Left ventricle myocardium inferior (tissue), 1 donor: ENCODE measurements at regions not wholly inside any gene's neighbourhood (a gene's known extent, or its start where the extent isn't known, plus 50 kb on each side); places are given as distances from the start of the nearest gene placed in this dataset.
"Not testable (repeated sequence)": the region's sequence is repeated elsewhere in the genome, so short reads cannot be mapped to it uniquely, and the experiment has no call there.

ENCODE experiments used
- DNase-seq: peaks from one replicate; pipeline ENCODE4 v3.0.0-alpha.2; 2020
- H3K27ac ChIP-seq: fragments of 200-600 bp; replicated peaks from 2 replicates; pipeline ENCODE4 v1.8.0; 2021
- H3K27me3 ChIP-seq: fragments of 200-600 bp; 2 replicates; pipeline ENCODE4 v1.8.0; 2021; ENCODE audit warnings: low read depth
- H3K36me3 ChIP-seq: fragments of 200-600 bp; 2 replicates; pipeline ENCODE4 v1.8.0; 2021
- H3K4me1 ChIP-seq: fragments of 200-600 bp; 2 replicates; pipeline ENCODE4 v1.8.0; 2021
- H3K4me3 ChIP-seq: fragments of 200-600 bp; 2 replicates; pipeline ENCODE4 v1.8.0; 2021; ENCODE audit warnings: mild to moderate bottlenecking, moderate library complexity
- H3K9me3 ChIP-seq: fragments of 200-600 bp; replicated peaks from 2 replicates; pipeline ENCODE4 v1.8.0; 2021
- CTCF ChIP-seq: fragments of 200-600 bp; IDR thresholded peaks from 2 replicates; pipeline ENCODE4 v1.8.0; 2021; ENCODE audit warnings: antibody characterized with exemption, mild to moderate bottlenecking, borderline replicate concordance
- intact Hi-C: fragments of 100-400 bp; cut with micrococcal nuclease; formaldehyde crosslinking; loops from one replicate; pipeline ENCODE4 v1.11.0; 2022
- donor health status: DM: no; HTN: yes; CAD: no; lungs with severe emphysema.

- no peak for DNase-seq
- intact Hi-C loops = no loop called here
- Histone ChIP-seq H3K4me3 (no peak overlapping the region), H3K4me1 (no peaks in the 10 kb centered on the region), H3K27me3 (no peaks in the 10 kb centered on the region), H3K36me3 (no peaks in the 10 kb centered on the region), H3K9me3 (no peaks in the 10 kb centered on the region), H3K27ac (no peak overlapping the region)
- TF ChIP-seq CTCF = no peak
Observed at GRCh38 chr3:147089286-147089685, 317.1 kb downstream of the ZIC4 start.

- H3K4me1 ChIP-seq, H3K27ac ChIP-seq, intact Hi-C loops, DNase-seq, H3K36me3 ChIP-seq, H3K27me3 ChIP-seq, H3K4me3 ChIP-seq: not testable (repeated sequence)
- H3K9me3 ChIP-seq = peaks cover 23% of the 10 kb centered on the region
Observed at GRCh38 chr3:147059500-147059899, 346.8 kb downstream of the ZIC4 start.

- Histone ChIP-seq H3K4me1 (no peaks in the 10 kb centered on the region), H3K9me3 (peaks cover 20% of the 10 kb centered on the region), H3K27me3 (no peaks in the 10 kb centered on the region), H3K27ac (no peak overlapping the region), H3K36me3 (no peaks in the 10 kb centered on the region), H3K4me3 (no peak overlapping the region)
- DNase-seq = no peak
- intact Hi-C loops = no loop called here
- TF ChIP-seq CTCF = no peak
Observed at GRCh38 chr3:147049821-147050220, 356.5 kb downstream of the ZIC4 start.

GRCh38 chr3:147049305-147049704, 357.0 kb downstream of the ZIC4 start:
- intact Hi-C loops = no loop called here

GRCh38 chr3:147046916-147047315, 359.4 kb downstream of the ZIC4 start:
- intact Hi-C loops = no loop called here
- Histone ChIP-seq H3K36me3 (no peaks in the 10 kb centered on the region), H3K9me3 (no peaks in the 10 kb centered on the region), H3K4me1 (no peaks in the 10 kb centered on the region), H3K27me3 (no peaks in the 10 kb centered on the region), H3K4me3 (no peak overlapping the region), H3K27ac (no peak overlapping the region)
- no peak for DNase-seq
- no peak for TF ChIP-seq CTCF

More at GRCh38 chr3:147049305-147049704, 357.0 kb downstream of the ZIC4 start:
- Histone ChIP-seq H3K27ac (no peak overlapping the region), H3K4me3 (no peak overlapping the region), H3K27me3 (no peaks in the 10 kb centered on the region), H3K36me3 (no peaks in the 10 kb centered on the region), H3K4me1 (no peaks in the 10 kb centered on the region), H3K9me3 (peaks cover 15% of the 10 kb centered on the region)
- no peak for TF ChIP-seq CTCF
- no peak for DNase-seq

GRCh38 chr3:147038481-147038880, 367.9 kb downstream of the ZIC4 start:
- no peak for TF ChIP-seq CTCF
- peaks cover 18% of the 10 kb centered on the region for H3K9me3 ChIP-seq
- no peak overlapping the region for H3K27ac ChIP-seq
- H3K27me3 ChIP-seq = no peaks in the 10 kb centered on the region
- H3K4me1 ChIP-seq = no peaks in the 10 kb centered on the region
- DNase-seq = no peak
- no peaks in the 10 kb centered on the region for H3K36me3 ChIP-seq
- intact Hi-C loops = no loop called here
- H3K4me3 ChIP-seq = no peak overlapping the region
